HG02759 (cell line): ENCODE measurements at regions not wholly inside any gene's neighbourhood (a gene's known extent, or its start where the extent isn't known, plus 50 kb on each side); places are given as distances from the start of the nearest gene placed in this dataset.
A peak's percentile ranks its signal among the peaks of the same experiment; 100 is the strongest.
"Not testable (repeated sequence)": the region's sequence is repeated elsewhere in the genome, so short reads cannot be mapped to it uniquely, and the experiment has no call there.

Source experiments
- ATAC-seq: cut with Tn5 transposase; IDR thresholded peaks from one replicate; pipeline ENCODE4 v1.9.1; 2021; ENCODE audit warnings: mild to moderate bottlenecking, moderate library complexity; ENCODE audit not compliant: unreplicated experiment

DNA sequence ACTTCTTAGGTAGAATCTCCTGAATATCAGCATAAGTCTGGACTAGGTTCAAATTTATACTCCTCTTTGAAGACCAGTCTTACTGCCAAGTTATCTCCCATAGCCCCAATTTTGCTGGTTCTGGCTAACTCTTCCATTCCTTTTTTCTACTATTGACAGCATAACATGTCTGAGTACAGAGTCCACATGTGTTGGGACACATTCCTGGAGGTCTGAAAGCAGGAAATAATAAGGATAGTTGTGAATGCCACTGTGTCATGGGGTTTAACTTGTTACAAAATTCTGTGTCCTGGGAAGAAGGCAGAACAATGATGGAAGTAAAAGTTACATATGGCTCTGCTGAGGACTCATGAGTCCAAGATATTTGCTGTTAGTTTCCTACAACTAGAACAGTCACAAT, 57.4 kb upstream of the ZBTB20 start:
- no peak for ATAC-seq

DNA sequence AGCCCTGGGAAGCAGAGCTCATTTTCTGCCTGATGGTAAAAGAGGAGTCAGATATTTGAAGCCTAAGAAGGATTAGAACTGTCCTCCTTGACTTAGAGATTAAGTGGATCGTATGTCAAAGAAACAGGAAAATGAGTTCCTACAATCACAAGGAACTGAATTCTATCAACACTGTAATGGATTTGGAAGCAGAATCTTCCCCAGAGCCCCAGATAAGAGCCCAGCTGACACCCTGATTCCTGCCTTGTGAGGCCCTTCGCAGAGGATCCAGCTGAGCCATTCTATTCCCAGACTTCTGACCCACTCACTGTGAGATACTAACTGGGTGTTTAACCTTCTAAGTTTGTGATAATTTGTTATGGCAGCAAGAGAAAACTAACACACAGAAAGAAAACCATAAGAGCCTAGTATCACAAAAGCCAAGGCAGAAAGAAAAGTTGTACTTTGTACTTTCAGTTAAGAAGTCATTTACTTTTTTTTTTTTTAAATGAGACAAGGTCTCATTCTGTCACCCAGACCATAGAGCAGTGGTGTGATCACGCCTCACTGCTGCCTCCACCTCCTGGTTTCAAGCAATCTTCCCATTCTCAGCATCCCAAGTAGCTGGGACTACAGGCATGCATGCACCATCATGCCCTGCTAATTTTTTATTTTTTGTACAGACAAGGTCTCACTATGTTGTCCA, 61.1 kb upstream of the ZBTB20 start:
- ATAC-seq, result no peak

DNA sequence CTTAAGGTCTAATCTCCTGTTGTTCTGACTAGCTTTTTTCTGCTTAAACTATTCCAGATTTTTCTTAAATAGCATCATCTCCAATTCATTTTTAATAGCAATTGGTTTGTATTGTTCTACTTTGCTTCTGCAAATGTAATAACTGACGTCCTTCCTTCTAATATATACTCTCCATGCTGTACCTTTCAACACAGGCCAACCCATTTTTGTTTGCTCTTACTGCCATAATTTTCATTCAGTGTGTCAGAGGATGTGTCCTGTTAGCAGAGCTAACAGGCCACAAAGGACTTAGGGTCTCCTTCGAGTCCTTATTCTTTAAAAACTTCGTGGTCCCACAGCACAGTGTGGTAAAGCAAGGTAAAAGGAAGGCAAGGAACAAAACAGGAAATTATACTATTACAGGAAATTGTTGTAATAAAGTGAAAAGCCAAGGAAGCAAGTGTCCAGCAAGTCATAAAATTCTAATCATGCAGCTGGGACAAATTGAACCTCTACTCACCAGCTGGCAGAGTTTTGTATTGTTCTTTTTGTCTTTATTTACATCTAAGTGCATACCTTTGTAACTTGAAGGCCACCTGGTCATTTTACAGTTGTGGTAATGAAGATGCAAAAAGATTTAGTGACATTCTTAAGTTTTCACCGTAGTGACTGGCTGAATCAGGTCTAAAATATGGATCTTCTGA, 64.9 kb upstream of the ZBTB20 start:
- ATAC-seq, result no peak

DNA sequence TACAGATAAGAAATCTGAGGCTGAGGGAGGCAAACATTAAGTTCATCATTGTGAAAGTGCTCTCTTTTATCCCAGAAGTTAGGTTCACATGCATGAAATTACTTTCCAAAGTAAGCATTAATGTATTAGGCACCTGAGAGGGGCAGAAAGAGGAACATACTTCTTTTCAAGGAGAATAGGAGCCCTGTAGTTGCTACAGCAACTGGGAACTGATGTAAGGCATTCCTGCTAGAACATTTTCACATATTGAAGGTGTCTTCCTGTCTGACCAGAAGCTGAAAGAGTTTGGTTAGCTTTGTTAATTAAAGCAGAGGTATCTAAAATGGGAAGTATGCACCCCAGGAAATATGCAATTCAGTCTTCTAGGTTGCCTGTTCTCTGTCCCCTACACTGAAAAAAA, 65.5 kb upstream of the ZBTB20 start:
- ATAC-seq, result no peak

DNA sequence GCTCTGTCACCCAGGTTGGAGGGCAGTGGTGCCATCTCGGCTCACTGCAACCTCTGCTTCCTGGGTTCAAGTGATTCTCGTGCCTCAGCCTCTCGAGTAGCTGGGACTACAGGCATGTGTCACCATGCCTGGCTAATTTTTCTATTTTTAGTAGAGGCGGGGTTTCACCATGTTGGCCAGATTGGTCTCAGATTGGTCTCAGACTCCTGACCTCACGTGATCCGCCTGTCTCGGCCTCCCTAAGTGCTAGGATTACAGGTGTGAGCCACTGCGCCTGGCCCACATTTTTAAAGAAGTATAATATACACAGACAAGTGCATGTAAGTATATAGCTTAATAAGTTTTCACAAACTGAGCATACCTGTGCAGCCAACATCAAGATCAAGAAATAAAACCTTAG, 66.0 kb upstream of the ZBTB20 start:
- ATAC-seq, result not testable (repeated sequence)

DNA sequence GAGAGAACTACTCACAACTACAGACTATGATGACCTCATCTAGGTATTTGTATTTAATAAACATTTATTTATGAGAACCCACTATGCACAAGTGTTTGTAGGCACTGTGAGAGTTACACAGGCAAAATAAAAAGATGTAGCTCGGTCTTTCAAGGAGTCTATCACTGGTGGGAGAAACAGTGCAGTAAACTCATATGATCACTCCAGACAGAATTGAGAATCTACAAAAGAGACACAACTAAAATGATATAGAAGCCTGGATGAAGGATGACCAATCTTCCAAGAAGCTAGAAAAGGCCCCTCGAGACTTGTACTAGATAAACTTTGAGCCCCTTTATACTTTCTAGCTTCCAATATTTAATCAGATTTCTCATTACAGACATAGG, 70.2 kb upstream of the ZBTB20 start:
- no peak for ATAC-seq

DNA sequence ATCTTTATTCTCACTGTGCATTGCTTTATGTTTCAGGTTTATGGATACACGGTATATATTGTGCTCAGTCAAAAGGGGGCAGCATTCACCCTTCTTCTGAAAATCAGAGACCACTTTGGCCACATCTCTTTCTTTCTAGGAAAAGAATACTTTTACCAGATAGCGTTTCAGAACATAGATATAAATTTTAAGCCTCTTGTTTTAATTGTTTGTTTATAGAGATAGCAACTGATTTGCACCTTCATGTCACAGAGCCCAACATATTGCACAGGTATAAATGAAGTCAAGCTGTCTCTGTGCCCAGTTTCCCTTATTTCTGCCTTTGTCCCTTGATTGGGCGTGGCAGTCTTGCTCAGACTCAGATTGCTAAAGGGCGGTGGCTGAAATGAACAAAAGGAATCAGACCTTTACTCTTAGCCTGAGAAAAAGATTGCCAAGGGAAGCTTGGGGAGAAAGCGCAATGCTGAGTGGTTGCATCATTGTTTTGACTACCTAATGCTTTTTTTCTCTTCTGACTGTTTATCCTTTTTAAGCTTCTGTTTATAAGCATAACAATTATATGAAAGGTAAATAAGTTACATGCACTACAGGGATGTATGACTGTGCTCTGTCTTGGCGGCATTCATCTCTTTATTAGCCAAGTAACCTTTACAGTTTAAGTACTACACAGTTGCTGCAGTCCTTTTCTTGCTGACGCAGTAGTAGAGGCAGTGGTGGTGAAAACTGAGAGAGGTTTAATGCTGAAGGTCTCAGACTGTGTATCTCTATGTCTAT, 70.8 kb upstream of the ZBTB20 start:
- peak; percentile 71 for ATAC-seq

DNA sequence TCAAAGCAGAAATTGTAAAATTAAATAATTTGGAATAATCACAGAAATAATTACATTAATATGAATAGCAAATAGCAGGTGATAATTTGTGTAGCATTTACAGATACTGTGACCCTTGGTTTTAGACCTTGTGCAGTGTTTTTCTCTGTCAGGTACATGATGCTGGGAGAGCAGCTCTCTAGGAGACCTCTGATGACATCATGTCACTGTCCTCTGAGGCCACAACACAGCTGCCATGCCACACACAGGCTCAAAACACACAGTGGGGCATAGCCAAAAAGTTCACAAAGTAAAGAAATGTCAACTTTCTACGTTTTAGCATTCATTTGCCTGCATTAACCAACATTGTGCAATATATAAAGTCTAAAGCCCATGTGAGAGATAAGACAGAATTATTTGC, 71.8 kb upstream of the ZBTB20 start:
- ATAC-seq, result no peak

DNA sequence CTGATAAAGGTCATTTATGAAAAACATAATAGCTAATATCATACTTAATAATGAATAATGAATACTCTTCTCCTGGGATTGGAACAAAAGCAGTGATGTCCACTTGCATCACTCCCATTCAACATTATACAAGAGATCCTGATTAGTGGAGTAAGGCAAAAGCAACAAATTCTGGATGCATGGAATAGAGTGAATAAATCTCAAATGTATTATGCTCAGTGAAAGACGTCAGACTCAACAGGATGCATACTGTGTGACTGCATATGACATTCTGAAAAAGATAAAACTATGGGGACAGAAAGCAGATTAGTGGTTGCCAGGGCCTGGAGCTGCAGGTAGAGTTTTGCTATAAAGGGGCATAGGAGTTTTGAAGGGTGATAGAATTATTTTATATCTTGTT, 77.6 kb upstream of the ZBTB20 start:
- ATAC-seq, result no peak

DNA sequence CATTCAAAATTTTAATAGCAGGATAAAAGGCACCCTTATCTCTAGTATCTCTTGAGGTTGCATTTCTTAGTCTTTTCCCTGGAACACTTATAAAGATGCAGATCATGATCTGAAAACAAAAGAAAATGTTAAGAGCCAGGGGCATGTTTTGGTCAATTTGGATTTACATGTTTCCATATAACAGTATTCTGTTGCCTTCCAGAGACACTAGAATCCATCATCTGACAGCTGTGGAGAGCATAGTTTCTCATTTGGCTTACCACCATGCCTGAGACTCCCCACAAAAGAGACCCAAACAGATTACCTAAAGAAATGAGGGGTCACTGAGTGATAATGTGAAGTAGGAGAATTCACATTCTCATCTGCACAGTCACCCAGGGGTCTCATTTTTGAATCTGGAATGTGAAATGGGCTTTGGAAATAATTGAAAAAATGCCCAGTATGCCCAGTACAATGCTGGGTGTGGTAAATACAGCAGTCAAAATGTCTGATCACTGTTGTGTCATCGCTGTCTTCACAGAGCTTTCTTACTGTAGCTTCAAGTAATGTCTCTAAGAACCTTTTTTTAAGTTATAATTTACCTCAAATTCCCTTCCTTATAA, 79.9 kb upstream of the ZBTB20 start:
- ATAC-seq, result no peak

DNA sequence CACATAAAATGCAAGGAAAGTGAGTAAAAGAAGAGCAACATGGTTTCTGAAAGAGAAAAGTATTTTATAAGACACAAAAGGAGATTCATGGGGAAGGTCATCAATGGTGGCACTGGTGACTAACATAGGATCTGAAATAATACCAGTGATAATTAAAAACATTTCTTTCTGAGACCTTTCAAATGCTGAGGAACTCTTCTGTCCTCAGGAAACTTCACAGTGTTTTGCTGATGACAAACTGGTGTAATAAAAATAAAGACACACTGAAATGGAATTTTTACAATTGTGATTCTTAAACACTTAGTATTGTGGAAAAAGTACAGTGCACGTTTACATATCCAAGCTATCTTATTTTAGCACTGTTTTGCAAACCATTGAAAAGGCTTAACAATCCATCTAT, 80.4 kb upstream of the ZBTB20 start:
- ATAC-seq, result no peak

DNA sequence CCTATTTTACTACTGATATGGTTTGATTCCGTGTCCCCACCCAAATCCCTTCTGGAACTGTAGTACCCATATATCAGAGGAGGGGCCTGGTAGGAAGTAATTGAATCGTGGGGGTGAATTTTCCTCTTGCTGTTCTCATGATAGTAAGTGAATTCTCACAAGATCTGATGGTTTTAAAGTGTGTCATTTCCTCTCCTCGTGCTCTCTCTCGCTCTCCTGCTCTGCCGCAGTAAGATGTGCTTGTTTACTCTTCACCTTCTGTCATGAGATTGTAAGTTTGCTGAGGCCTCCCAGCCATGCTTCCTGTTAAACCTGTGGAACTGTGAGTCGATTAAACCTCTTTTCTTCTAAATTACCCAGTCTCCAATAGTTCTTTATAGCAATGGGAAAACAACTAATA, 81.2 kb upstream of the ZBTB20 start:
- ATAC-seq, result no peak

DNA sequence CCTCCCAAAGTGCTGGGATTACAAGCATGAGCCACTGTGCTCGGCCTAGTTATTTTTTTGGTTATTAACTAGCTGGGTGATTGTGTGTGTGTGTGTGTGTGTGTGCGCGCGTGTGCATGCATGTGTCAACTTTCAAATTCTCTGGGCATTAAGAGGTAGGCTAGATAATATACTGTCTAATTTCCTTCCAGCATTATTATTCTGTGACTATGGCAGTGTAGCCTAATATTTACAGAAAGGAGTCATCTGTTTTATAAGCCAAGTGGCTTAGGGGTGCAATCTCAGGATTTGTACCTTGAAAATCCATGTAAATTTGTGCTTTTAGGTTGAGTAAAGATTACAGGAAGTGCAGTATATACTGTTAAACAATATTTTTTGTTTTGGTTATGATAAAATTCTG, 85.1 kb upstream of the ZBTB20 start:
- no peak for ATAC-seq

DNA sequence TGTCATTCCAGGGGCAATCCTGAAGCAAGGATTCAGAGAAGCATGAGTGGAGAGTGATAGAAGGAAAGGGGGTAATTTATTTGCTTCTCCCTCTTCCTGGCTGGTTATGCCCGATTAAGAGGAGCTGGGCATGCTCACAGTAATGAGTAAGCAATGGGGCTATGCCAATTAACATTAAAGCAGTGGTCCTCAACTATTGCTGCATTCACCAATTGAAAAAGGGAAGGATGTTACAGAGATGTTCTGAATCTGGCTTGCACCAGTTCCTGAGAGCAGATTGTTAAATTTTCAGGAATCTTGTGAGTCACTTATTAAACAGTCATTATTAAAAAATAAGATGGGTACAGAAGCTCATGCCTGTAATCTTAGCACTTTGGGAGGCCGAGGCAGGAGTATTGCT, 85.9 kb upstream of the ZBTB20 start:
- no peak for ATAC-seq

DNA sequence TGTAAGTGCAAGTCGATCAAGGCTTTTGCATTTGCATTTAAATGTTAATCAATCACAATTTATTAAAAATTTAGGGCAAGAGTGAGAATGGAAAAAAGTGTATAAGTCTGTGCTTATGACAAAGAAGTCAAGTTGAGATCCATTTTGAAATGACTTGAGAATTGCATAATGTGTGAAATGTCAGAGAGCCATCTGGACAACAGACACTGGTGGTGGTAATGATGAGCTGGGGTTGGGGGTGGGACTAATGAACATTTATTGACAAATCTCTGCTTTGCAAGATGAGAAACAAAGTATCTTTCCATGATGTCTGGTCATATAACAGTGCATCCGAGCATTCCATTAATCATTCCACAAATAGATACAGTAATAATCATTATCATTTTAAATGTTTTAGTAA, 89.4 kb upstream of the ZBTB20 start:
- ATAC-seq, result no peak

DNA sequence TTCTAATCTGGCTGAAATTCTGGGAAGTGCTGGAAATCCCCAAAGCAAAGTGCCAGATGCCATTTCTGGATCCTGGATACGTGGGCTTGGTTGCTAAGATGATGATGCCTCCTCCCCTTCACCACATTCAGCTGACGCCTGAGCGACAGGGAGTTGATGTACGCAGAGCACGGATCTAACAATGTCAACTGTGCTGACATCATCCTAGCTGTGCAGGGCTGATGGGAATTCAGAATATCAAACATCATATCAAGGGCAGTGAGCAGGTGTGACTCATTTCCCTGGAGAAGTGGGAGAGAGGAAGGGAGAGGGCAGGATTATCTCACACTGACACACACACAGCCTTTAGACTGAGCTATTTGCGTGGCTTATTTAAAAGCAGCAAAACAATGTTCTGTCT, 92.6 kb upstream of the ZBTB20 start:
- ATAC-seq, result no peak

DNA sequence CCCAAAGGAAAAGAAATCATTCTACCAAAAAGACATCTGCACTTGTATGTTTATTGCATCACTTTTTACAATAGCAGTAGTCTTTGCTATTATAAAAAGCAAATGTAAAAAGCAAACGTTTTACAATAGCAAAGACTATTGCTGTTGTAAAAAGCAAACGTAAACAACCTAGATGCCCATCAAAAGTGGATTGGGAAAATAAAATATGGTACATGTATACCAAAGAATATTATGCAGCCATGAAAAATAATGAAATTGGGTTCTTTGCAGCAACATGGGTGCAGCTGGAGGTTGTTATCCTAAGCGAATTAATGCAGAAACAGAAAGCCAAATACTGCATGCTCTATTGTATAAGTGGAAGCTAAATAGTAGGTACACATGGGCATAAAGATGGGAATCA, 97.3 kb upstream of the ZBTB20 start:
- no peak for ATAC-seq

DNA sequence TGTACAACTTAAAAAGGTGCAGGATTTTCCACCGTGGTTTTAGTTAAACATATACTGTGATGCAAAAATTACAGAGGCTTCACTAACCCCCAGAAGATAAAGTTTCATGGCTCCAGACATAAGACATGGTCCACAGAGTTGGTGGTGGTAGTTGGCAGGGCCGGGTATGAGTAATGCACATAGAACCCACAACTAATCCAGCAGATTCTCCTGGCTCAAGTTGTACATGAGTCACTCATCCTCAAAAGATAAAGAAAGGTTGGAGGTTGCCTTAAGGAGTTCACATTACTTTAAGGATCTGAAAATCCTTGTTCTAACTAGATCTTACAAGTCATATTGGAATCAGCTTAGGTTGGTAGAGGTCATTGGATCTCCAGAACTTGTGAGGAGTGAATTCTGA, 98.3 kb upstream of the ZBTB20 start:
- ATAC-seq, result no peak

DNA sequence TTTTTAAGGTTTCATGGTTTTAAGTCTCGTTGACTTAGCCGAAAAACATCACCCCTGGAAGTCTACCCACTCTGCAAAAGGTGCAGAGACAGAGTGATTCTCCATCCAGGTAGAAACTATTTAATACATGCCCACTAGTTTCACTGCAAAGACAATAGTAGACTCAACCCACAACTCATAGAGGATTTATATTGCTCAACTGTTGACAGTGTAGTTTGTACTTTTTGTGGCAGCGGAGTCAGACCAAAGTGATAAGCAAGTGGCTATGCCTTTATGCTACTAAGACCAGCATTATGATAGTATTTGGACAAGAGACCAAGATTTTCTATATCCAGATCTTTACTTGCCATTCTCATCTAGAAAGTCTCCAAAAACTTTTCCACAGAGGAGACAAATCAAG, 98.8 kb upstream of the ZBTB20 start:
- no peak for ATAC-seq

DNA sequence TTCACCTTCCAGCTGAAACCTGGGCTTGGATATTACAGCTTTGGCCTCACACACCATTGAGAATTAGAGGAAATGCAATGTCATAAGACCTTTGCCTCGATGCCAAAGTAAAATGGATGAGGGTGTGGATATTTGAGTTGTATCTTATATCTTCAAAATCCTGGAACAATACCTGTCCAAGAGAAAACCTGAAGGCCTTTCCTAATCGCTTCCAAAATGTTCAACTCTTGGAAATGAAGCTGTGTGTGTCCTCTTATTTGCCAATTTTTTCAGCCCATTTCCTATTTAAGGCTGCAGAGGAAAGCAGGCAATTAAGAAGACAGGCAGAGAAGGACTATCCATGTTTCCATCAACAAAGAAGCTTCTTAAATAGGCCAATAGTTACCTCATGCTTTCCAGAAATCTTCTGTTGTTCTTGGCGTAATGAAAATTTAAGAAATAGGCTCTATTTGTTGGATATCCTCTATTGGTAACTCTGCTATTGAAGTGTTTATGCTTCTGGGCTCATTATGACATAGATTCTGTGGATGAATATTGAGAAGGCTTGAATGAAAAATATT, 99.5 kb upstream of the ZBTB20 start:
- no peak for ATAC-seq

DNA sequence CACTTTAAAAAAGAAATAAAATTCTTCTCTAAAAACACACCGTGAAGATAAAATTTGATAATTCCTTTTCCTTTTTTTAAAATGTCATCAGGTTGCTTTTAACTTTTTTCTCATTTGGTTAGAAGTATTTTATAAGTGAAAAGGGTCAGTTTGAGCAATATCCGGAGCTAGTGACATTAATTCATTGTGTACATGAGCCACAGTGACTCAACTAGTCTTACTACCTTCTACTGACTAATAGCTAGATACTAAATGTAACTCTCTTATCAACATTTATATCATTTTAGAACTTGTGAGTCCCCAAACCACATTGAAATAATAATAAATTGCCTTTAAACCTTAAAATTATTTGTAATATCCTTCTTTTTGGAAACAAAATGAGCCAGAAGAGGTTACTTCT, 101.2 kb upstream of the ZBTB20 start:
- ATAC-seq, result no peak

DNA sequence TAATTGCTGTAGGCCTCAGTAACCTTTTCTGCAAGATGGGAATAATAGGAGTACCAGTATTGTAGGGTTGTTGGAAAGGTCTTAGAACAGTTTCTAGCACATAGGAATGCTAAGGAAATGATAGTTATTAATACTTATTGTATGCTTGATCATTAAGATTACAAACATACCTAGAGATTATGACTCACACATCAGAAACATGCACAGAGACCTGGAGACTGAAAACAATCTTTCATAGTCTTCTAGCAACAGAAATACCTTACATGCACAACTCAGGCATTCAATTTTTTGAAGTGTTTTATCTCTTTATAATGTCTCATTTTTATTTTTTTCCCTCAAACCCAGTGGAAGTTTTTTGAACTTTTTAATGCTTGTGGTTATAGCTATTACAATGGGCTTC, 104.4 kb upstream of the ZBTB20 start:
- no peak for ATAC-seq
